OCI-LY7 (cell line): ENCODE measurements at regions not wholly inside any gene's neighbourhood (a gene's known extent, or its start where the extent isn't known, plus 50 kb on each side); places are given as distances from the start of the nearest gene placed in this dataset.
"Not testable (repeated sequence)": the region's sequence is repeated elsewhere in the genome, so short reads cannot be mapped to it uniquely, and the experiment has no call there.

Experiments used
- BruUV-seq: library from RNA; stranded (reverse); fragments of 400-500 nt; replicated peaks from 2 replicates; lab custom pipeline; 2021; lab: Mats Ljungman, UMichigan
- CTCF ChIA-PET: fragments of 300-600 bp; sonication (Branson Sonifier 250); formaldehyde crosslinking; loops from one replicate; lab custom pipeline; 2022; ENCODE audit warnings: antibody characterized with exemption; ENCODE audit not compliant: unreplicated experiment; lab: Charles Lee
- POLR2A ChIA-PET: fragments of 300-600 bp; sonication (Branson Sonifier 250); formaldehyde crosslinking; loops from one replicate; lab custom pipeline; 2022; ENCODE audit warnings: antibody characterized with exemption; lab: Charles Lee
- DNase-seq: peaks from one replicate; pipeline ENCODE4 v3.0.0-alpha.2; 2015; ENCODE audit warnings: low spot score
- H2AFZ ChIP-seq: fragments of 200-600 bp; sonication (generic), shearing (Covaris generic); 2 replicates; pipeline ENCODE4 v1.6.1; 2014; ENCODE audit warnings: mild to moderate bottlenecking, antibody characterized with exemption, low read length, moderate library complexity
- H3K27ac ChIP-seq: fragments of 200-600 bp; sonication (generic); 2 replicates; pipeline ENCODE4 v1.5.1; 2014; ENCODE audit warnings: mixed run types, low read depth, mild to moderate bottlenecking, moderate library complexity, low read length, inconsistent platforms; ENCODE audit not compliant: poor library complexity, severe bottlenecking
- H3K36me3 ChIP-seq: fragments of 200-600 bp; sonication (generic); 2 replicates; pipeline ENCODE4 v1.6.1; 2014; ENCODE audit warnings: mild to moderate bottlenecking, antibody characterized with exemption, low read length, moderate library complexity, mixed read lengths; ENCODE audit not compliant: insufficient read depth
- H3K4me1 ChIP-seq: fragments of 200-600 bp; sonication (generic); 2 replicates; pipeline ENCODE4 v1.5.1; 2014; ENCODE audit warnings: mild to moderate bottlenecking, low read length; ENCODE audit not compliant: insufficient read depth, poor library complexity, severe bottlenecking
- H3K4me2 ChIP-seq: fragments of 200-600 bp; sonication (generic); 2 replicates; pipeline ENCODE4 v1.6.1; 2014; ENCODE audit warnings: mild to moderate bottlenecking, low read length
- H3K4me3 ChIP-seq: fragments of 200-600 bp; sonication (generic); 2 replicates; pipeline ENCODE4 v1.5.1; 2014; ENCODE audit warnings: mild to moderate bottlenecking, low read depth, low read length; ENCODE audit not compliant: poor library complexity, severe bottlenecking
- H3K79me2 ChIP-seq: fragments of 200-600 bp; sonication (generic); 2 replicates; pipeline ENCODE4 v1.6.1; 2016; ENCODE audit warnings: low read depth, mild to moderate bottlenecking, low read length, moderate library complexity, mixed read lengths; ENCODE audit not compliant: insufficient read depth
- H3K9me2 ChIP-seq: fragments of 200-600 bp; sonication (generic); 2 replicates; pipeline ENCODE4 v1.6.1; 2016; ENCODE audit warnings: mild to moderate bottlenecking, low read length, mixed read lengths; ENCODE audit not compliant: insufficient read depth
- H3K9me3 ChIP-seq: fragments of 200-600 bp; sonication (generic); 2 replicates; pipeline ENCODE4 v1.6.1; 2014; ENCODE audit warnings: mild to moderate bottlenecking, mixed run types, low read length, mixed read lengths
- H4K20me1 ChIP-seq: fragments of 200-600 bp; sonication (generic); 2 replicates; pipeline ENCODE4 v1.6.1; 2014; ENCODE audit warnings: mild to moderate bottlenecking, antibody characterized with exemption, low read length, moderate library complexity, mixed read lengths; ENCODE audit not compliant: insufficient read depth
- CTCF ChIP-seq: fragments of 200-600 bp; sonication (generic); conservative IDR thresholded peaks from 2 replicates; pipeline ENCODE4 v1.5.1; 2014; ENCODE audit warnings: mild to moderate bottlenecking, antibody characterized with exemption, low read length, moderate library complexity, mixed read lengths
- EZH2phosphoT487 ChIP-seq: fragments of 200-600 bp; sonication (generic); IDR thresholded peaks from 2 replicates; pipeline ENCODE4 v1.6.1; 2018; ENCODE audit warnings: low read depth, borderline replicate concordance, mild to moderate bottlenecking, mixed run types, antibody characterized with exemption, low read length, moderate library complexity, mixed read lengths
- intact Hi-C: fragments of 100-400 bp; cut with micrococcal nuclease; formaldehyde crosslinking; loops from one replicate; pipeline ENCODE4 v1.10.0; 2022; ENCODE audit not compliant: unreplicated experiment

GRCh38 chr2:186426153-186427016 lies 59.7 kb upstream of the ZC3H15 start:
- Histone ChIP-seq H3K36me3 (no peaks in the 10 kb centered on the region), H3K4me1 (peaks cover 7% of the 10 kb centered on the region), H3K4me2 (peak overlapping the region; percentile 17; the same call in 1 of the 2 replicates), H3K9me3 (no peaks in the 10 kb centered on the region), H3K9me2 (no peaks in the 10 kb centered on the region), H4K20me1 (no peaks in the 10 kb centered on the region), H3K27ac (no peak overlapping the region), H2AFZ (no peak overlapping the region), H3K79me2 (no peaks in the 10 kb centered on the region), H3K4me3 (no peak overlapping the region)
- peak; percentile 42 for DNase-seq
- no peak for TF ChIP-seq EZH2phosphoT487
- no peak for TF ChIP-seq CTCF
- ChIA-PET POLR2A (interaction anchor here (0.5 to 2.1 kb wide), 5 partner anchors 10 to 357 kb away, joined by 3 to 11 read pairs (median 4); no protein-coding TSS in a partner anchor), CTCF (no interaction called here)
- intact Hi-C loops, result no loop called here
- no TSS peak for BruUV-seq

GRCh38 chr2:186427017-186427350 lies 59.1 kb upstream of the ZC3H15 start:
- H3K9me2 ChIP-seq, H3K4me3 ChIP-seq, H3K9me3 ChIP-seq, H3K36me3 ChIP-seq, BruUV-seq, DNase-seq, H3K27ac ChIP-seq, H4K20me1 ChIP-seq, H3K79me2 ChIP-seq, CTCF ChIA-PET, intact Hi-C loops, H2AFZ ChIP-seq, H3K4me1 ChIP-seq: not testable (repeated sequence)
- peak overlapping the region; percentile 17; the same call in 1 of the 2 replicates for H3K4me2 ChIP-seq
- POLR2A ChIA-PET, result interaction anchor here (0.6 to 2.1 kb wide), 4 partner anchors 10 to 1505 kb away, joined by 3 to 11 read pairs (median 4); no protein-coding TSS in a partner anchor

GRCh38 chr2:186427970-186428369 lies 58.1 kb upstream of the ZC3H15 start:
- POLR2A ChIA-PET, result interaction anchor here (0.6 to 0.7 kb wide), 2 partner anchors 706 to 1506 kb away, joined by 3 read pairs; no protein-coding TSS in a partner anchor
- Histone ChIP-seq H3K4me3 (no peak overlapping the region), H3K9me3 (no peaks in the 10 kb centered on the region), H3K4me2 (no peak overlapping the region), H3K27ac (no peak overlapping the region), H3K36me3 (no peaks in the 10 kb centered on the region), H3K9me2 (no peaks in the 10 kb centered on the region), H4K20me1 (no peaks in the 10 kb centered on the region), H3K79me2 (no peaks in the 10 kb centered on the region), H2AFZ (no peak overlapping the region), H3K4me1 (peaks cover 7% of the 10 kb centered on the region)
- intact Hi-C loops, result no loop called here
- no peak for TF ChIP-seq EZH2phosphoT487
- TF ChIP-seq CTCF, result no peak
- BruUV-seq, result no TSS peak
- no peak for DNase-seq
- CTCF ChIA-PET, result no interaction called here
